H54 (cell line): ENCODE measurements at regions not wholly inside any gene's neighbourhood (a gene's known extent, or its start where the extent isn't known, plus 50 kb on each side); places are given as distances from the start of the nearest gene placed in this dataset.

Source experiments
- DNase-seq: peaks from one replicate; pipeline ENCODE4 v3.0.0; 2011; ENCODE audit warnings: low spot score, mixed read lengths; ENCODE audit not compliant: insufficient read length
- FAIRE-seq: peaks from 3 replicates; lab custom pipeline; 2011; peaks lifted over from hg19 to GRCh38; lab: Jason Lieb, UNC
- POLR2A ChIP-seq: IDR thresholded peaks from 2 replicates; pipeline ENCODE4 v1.6.1; 2011; ENCODE audit warnings: low read depth, mild to moderate bottlenecking, low read length

DNA sequence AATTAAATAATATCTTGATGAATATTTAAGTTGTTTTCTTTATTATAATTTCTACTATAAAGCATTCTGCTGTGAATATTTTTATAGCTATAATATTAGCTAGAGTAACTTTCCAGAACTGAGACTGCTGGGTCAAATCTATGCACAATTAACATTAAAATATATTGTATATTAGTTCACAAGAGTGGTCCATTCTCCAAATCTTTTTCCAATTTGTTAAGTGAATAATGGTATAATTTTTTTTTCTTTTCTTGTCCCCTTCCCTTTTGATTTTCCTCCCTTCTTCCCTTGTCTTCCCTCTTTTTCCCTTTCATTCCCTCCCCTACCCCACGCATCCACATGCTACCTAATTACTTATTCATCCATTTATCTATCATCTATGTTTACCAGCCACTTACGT, 977.5 kb downstream of the TUSC7 start:
- no peak for TF ChIP-seq POLR2A
- no peak for FAIRE-seq

DNA sequence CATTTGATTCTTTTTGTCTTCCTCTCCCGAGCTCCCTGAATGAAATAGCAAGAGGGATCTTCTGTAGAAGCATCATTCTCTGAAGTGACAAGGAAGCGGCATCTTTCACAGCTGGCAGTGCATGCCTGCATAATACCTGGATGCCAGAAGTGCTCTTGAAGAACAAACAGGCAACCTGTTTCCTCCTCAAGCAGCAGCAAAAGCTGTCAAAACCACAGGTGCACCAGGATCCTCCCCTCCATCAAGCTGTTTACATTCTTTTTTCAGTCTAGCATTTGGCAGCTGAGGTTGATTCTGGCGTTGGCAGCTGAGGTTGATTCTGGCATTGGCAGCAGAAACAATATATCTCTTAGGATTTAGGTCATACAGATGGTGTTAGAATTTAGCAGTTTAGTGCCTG, 979.0 kb downstream of the TUSC7 start:
- DNase-seq = no peak
- no peak for TF ChIP-seq POLR2A
- FAIRE-seq = no peak

More for the DNA sequence above, 977.5 kb downstream of the TUSC7 start:
- no peak for DNase-seq

DNA sequence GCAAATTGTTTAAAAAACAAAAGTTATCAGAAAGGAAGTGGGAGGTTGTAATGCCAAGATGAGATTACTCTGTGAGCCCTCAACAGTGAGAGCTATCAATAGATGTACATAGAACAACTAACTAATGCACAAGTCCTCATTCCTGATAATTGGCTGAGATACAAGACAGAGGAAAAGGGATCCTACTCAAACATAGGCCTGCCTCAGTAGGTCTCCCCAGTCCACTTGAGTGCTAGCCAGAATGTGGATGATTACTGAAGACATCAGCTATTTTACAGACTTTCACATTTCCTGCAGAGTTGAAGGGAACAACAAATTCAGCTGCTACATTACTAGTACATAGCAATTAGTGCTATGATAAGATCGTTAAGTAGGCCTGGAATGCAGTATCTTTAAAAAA, 981.9 kb downstream of the TUSC7 start:
- no peak for TF ChIP-seq POLR2A
- DNase-seq (no peak), FAIRE-seq (no peak)

DNA sequence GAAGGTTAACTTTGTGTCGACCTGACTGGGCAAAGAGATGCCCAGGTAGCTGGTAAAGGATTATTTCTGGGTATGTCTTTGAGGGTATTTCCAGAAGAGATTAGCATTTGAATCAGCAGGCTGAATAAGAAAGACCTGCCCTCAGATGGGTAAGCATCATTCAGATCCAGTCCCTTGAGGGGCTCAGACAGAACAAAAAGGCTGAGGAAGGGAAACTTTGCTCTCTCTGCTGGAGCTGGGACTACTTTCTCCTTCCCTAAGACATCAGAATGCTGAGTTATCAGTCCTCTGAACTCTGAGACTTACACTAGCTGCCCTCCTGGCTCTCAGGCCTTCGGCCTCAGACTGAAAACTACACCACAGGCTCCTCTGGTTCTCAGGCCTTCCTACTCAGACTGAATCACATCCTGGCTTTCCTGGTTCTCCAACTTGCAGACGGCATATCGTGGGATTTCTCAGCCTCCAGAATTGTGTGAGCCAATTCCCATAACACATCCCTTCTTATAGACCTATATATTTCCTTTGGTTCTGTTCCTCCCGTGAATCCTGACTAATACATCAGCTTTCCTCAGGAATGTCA, 982.9 kb downstream of the TUSC7 start:
- DNase-seq = no peak
- TF ChIP-seq POLR2A = no peak

DNA sequence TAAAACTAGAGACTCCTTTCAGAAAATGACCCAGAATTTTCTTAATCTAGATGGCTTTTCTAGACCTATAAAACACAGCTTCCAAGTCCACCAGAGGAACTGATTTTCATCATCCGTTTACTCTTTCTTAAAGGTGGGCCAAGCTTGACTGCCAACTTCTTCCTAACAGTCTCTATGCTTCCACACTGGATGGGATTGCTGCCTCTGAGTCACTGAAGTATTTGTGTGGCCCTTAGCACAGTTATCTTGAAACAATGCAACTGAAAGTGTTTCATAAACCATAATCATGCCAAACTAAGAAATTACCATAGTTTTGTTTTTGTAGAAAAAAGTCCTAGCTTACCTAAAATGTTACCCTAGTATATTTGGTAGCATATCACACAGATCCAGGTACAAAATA, 985.7 kb downstream of the TUSC7 start:
- DNase-seq (no peak), FAIRE-seq (no peak)
- no peak for TF ChIP-seq POLR2A

More for the DNA sequence above, 982.9 kb downstream of the TUSC7 start:
- FAIRE-seq = no peak

DNA sequence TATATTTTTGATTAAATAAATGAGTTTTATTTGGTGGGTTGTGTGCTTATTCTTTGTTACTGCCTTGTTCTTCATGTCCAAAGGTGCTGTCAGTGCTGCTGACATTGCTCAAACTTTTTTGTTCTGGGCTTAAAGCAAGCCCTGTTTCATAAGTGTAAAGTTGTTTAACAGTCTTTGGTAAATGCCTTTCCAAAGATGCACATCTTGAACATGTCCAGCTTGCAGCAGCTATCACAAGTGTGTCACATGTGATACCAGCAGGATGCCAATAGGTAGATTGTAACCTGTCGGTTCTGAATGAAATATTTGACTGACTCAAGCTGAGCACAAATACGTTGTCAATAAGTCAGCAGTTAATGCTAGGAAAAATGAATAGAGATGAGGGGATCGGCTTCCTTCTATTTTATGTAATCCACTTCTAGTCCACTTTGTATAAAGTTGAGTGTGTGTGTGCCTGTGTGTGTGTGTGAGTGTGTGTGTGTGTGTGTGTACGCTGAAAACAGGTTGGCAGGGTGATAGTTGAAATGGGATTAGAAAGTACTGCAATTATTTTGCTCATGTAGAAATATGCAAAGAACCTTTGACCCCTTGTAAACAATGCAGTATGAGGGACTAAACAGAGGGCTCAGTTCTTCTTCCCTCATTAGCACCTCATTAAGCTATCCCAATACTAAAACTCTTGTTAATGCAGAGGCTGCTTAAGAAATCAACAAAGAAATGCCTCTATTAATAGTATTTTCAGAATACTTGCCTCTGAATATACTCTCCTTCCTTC, 986.5 kb downstream of the TUSC7 start:
- FAIRE-seq (no peak), DNase-seq (no peak)
- TF ChIP-seq POLR2A = no peak

DNA sequence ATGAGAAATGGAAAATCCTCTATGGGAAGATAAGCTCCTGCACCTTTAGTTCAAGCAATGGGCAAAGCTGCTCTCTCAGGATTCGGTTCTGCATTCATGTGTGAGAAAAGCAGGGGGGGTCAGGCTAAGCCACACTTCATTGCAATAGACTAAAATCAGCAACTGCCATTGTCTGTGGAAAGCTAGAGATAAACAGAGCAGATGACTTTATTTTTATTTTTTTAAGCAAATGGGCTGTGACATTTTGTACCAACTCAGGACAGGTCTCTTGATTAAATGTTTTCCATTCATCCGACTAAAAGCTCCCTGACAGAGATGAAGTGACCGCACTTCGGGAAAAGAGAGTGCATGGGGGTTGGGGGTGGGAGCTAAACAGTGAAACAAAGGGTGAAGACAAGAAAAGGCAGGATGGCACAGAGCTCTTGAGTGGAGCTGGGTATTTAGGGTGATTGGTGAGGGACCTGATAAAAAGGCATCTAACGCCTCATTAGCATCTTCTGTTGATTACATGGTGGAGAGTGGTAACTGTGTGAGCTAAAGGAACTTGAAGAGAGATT, 987.4 kb downstream of the TUSC7 start:
- DNase-seq (no peak), FAIRE-seq (no peak)
- no peak for TF ChIP-seq POLR2A

DNA sequence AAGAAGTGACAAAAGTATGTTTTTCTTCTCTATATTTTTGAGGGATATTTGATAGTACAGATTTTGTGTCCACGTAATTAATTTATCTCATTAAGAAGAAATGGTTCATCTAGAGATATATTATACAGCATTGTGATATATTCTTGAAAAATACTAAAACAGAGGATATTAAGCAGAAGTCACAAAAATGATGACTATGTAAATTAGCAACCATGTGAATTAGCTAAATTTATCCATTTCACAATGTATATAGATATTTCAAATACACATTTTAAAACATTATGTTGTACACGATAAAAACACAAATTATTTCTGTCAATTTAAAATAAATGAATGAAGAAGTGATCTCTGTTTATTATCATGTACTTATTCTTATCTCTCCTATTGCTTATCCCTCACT, 989.5 kb downstream of the TUSC7 start:
- no peak for DNase-seq
- no peak for FAIRE-seq
- no peak for TF ChIP-seq POLR2A

DNA sequence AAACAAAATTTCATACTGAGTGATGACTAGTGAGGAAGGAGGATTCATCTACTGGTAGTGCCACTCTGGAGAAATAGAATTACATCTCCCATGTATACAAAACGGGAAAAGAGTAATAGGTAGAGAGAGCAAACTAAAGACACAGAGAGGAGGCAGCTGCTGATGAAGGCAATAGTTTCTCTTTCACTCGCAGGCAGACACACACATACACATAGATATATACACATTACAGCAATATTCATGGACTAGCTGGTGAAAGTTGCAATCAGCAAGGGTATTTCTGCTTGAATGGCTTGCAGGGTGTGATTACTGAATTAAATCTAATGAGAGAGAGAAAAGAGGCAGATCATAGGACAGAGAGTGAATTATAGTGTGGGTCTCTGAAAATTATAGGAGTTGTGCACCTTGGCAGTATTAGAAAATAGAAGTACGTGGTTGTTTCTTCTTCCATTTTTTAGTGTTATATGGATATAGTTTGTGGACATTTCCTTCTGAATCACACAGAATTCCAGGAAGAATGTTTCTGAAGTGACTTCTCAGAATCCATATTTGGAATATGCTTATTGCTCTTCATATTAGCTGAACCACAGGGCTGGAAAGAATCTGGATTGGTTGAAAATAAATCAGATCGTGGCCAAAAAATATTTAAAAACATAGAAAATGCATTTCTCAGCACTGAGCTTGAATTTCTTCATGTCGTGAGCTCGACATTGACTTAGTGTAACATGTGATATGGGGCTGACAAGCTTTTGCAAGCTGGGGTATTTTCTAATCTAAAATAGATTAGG, 991.2 kb downstream of the TUSC7 start:
- FAIRE-seq (no peak), DNase-seq (no peak)
- TF ChIP-seq POLR2A = no peak

DNA sequence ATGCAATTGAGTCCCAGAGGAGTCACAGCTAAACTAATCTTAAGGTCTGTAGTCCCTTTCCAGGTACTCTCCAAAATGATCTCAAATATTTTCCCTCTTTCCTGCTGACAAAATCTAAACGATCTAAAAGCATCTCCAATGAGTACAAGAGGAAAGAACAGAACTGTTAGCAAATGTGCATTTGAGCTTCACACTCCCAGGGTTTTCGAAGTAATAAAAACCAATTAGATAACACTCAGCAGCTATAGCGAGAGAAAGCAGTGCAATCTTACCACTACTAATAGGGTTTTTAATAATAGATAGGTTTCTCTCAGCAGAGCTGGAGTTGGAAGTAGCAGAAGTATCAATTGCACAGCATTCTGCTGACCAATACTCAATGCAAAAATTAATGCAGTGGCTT, 995.4 kb downstream of the TUSC7 start:
- no peak for TF ChIP-seq POLR2A
- FAIRE-seq (no peak), DNase-seq (no peak)

DNA sequence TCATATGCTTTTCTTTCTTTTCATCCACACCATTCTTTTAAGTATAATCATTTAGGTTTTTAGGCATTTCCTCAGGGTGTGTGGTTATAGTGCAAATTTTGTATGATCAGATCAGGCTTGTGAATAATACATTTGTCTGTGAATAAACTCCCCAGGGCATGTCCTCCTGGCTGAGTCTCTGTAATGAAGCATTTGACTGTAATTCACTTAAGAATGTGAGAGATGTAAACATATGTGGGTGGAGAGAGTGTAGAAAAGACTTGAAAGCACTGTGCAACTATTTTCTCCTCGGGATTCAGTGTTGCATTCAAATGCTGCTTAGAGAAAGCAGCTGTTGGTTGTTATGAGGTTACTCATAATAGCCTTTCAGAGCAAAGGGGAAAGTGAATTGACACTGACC, 996.5 kb downstream of the TUSC7 start:
- TF ChIP-seq POLR2A = no peak
- FAIRE-seq (no peak), DNase-seq (no peak)

DNA sequence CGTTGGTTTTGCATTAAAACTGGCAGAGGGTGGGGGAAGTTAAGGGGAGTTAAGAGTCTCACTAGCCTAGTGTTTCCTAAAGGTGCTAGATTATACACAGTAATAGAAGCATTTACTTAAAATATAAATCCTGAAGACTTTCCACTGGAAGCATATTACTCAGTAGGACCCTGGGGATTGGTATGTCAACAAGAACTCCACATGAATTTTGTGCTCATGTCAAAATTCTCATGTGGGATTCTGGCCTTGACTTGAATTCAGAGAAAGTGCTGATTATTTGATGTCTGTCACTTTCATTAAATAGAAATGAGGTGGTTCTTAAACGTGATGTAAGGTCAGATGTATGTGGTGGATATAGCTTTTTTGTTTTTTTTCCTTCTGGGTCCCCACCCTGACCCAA, 997.2 kb downstream of the TUSC7 start:
- TF ChIP-seq POLR2A = no peak
- no peak for DNase-seq
- no peak for FAIRE-seq

DNA sequence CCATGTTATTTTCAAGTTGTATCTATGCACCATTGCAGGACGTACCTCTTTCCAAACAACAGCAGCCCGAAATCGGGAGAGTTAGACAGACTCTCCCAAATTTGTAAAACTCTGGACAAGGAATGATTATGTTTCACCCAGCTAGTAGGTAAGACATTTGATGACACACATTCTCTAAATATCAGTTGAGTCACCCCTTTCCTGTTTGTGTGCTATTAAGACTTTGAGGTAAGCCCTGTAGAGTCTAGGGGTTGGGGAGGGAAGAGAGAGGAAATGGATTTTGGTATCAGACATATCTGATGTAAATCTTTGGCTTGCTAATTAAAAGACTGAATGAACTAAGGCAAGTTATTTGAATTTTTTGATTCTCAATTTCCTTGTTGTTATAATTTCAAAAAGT, 999.0 kb downstream of the TUSC7 start:
- no peak for DNase-seq
- FAIRE-seq = no peak
- TF ChIP-seq POLR2A = no peak

DNA sequence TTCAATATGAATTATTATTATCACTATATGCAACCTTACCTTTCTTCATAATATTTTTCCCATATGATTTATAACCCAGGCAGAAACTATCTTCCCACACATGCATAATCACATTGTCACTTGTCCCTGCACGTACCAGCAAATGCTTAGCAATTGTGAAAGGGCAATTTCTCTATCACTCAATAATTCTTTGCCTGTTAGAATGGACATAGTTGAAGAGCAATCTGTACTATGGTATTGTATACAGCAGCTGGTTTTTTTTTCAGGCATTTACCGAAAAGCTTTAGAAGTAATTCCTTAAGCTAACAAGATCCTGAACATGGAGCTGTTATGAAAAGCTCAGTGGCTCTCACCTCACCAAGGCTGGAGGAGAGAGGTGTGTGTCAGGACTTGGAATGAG, 999.5 kb downstream of the TUSC7 start:
- DNase-seq (no peak), FAIRE-seq (no peak)
- TF ChIP-seq POLR2A = no peak
